ENCODE measurements at regions not wholly inside any gene's neighbourhood (a gene's known extent, or its start where the extent isn't known, plus 50 kb on each side); places are given as distances from the start of the nearest gene placed in this dataset.

DNA sequence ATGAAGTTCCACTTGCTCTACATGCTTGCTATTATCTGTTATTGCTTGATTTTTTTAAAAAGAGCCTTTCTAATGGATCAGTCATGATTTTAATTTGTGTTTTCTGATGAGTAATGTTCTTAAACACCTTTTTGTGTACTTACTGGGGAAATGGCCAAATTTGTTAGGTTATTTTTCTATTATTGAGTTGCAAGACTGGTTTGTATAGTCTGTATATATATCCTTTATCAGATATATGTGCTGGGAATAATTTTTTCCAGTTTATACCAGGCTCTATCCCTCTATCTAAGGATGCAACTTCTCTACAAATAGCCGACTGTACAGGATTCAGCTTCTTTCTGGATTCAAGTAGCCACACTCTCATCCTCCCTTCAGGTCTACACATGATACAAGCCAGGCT, 65.6 kb upstream of the SEC61G start:
- no peak for TF ChIP-seq POLR2A (IDR thresholded peaks at IDR 0.05)
- TF ChIP-seq EP300 (IDR thresholded peaks at IDR 0.05): no peak
- TF ChIP-seq, protein P1, sequence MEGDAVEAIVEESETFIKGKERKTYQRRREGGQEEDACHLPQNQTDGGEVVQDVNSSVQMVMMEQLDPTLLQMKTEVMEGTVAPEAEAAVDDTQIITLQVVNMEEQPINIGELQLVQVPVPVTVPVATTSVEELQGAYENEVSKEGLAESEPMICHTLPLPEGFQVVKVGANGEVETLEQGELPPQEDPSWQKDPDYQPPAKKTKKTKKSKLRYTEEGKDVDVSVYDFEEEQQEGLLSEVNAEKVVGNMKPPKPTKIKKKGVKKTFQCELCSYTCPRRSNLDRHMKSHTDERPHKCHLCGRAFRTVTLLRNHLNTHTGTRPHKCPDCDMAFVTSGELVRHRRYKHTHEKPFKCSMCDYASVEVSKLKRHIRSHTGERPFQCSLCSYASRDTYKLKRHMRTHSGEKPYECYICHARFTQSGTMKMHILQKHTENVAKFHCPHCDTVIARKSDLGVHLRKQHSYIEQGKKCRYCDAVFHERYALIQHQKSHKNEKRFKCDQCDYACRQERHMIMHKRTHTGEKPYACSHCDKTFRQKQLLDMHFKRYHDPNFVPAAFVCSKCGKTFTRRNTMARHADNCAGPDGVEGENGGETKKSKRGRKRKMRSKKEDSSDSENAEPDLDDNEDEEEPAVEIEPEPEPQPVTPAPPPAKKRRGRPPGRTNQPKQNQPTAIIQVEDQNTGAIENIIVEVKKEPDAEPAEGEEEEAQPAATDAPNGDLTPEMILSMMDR (IDR thresholded peaks at IDR 0.05): no peak
- Histone ChIP-seq H3K27me3 (no peaks in the 10 kb centered on the region), H3K36me3 (no peaks in the 10 kb centered on the region), H3K4me1 (ENCODE audit: insufficient read depth) (no peaks in the 10 kb centered on the region), H3K27ac (no peak overlapping the region), H3K9me3 (no peaks in the 10 kb centered on the region), H3K4me3 (no peak overlapping the region)
- WGBS, 3 donors: 86 to 95% (median 92%) methylated on average over 1 of the region's 1 CpG
- intact Hi-C loops (cut with DNase I): no loop called here
- DNase-seq: no peak

DNA sequence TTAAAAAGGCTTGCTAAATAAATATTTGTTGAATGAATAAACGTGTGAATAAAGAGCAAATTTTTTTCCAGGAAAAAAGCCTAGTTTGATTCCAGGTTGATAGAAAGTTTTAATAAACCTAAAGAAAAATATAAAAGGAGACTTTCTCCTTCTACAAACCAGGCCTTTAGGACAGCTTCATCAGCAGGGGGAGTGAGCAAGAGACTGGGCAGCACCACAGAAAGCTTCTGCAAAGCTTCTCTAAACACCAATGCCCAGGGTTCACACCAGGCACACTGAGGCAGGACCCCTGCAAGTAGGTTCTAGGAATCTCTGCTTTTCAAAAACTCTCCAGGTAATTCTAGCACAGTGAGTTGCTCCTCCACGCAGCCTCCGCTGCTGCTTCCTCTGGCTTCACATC, 66.4 kb upstream of the SEC61G start:
- Histone ChIP-seq H3K27me3 (no peaks in the 10 kb centered on the region), H3K4me3 (no peak overlapping the region), H3K9me3 (no peaks in the 10 kb centered on the region), H3K36me3 (no peaks in the 10 kb centered on the region), H3K27ac (no peak overlapping the region), H3K4me1 (ENCODE audit: insufficient read depth) (no peaks in the 10 kb centered on the region)
- TF ChIP-seq POLR2A (IDR thresholded peaks at IDR 0.05) (no peak), EP300 (IDR thresholded peaks at IDR 0.05) (no peak)
- TF ChIP-seq, protein P1 (IDR thresholded peaks at IDR 0.05): no peak
- intact Hi-C loops (cut with DNase I): no loop called here
- no peak for DNase-seq
- WGBS, 3 donors: 84 to 90% (median 86%) methylated on average over 3 of the region's 3 CpGs

DNA sequence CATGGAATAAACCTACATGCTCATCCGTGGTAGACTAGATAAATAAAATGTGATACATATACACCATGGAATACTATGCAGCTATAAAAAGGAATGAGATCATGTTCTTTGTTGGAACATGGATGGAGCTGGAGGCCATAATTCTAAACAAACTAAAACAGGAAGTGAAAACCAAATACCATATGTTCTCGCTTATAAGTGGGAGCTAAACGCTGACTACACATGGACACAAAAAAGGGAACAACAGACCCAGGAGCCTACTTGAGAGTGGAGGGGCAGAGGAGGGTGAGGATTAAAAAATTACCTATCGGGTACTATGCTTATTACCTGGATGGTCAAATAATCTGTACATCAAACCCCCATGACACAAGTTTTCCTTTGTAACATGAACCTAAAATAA, 68.7 kb upstream of the SEC61G start:
- H3K27ac ChIP-seq: no peak overlapping the region
- TF ChIP-seq, protein P1 (IDR thresholded peaks at IDR 0.05): no peak
- TF ChIP-seq EP300 (IDR thresholded peaks at IDR 0.05) (no peak), POLR2A (IDR thresholded peaks at IDR 0.05) (no peak)
- 89 to 94% (median 94%) methylated on average over 4 of the region's 4 CpGs for WGBS, 3 donors
- no peaks in the 10 kb centered on the region for H3K9me3 ChIP-seq
- H3K36me3 ChIP-seq: no peaks in the 10 kb centered on the region
- no peak overlapping the region for H3K4me3 ChIP-seq
- no peaks in the 10 kb centered on the region for H3K4me1 ChIP-seq (ENCODE audit: insufficient read depth)
- no peak for DNase-seq
- no peaks in the 10 kb centered on the region for H3K27me3 ChIP-seq
- intact Hi-C loops (cut with DNase I): no loop called here

DNA sequence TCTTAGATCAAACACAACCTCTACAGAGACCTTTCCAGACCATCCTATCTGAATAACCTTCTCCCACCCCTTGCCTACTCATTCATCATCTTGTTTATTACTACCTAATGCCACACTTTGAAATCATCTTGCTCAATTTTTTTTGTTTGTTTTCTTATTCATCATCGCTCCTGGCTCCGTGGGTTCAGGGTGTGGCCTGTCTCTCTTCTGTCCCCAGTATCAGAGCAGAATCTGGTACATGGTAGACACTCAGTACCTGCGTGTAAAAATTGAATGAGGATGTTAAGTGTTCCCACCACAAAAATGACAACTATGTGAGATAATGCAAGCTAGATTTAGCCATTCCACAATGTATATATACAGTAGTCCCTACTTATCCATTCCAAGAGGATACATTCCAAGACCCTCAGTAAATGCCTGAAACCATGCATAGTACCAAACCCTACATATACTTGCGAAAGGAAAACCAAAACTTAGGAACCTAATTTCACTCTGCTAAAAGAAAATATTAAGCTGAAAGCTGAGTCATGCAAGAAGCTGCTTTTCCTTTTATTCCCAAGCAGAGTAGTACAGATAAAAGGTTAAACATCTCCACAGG, 72.1 kb upstream of the SEC61G start:
- 85 to 91% (median 88%) methylated on average over 4 of the region's 4 CpGs for WGBS, 3 donors

More for the DNA sequence above, 72.1 kb upstream of the SEC61G start:
- H3K27ac ChIP-seq: no peak overlapping the region
- no peaks in the 10 kb centered on the region for H3K27me3 ChIP-seq
- intact Hi-C loops (cut with DNase I): no loop called here
- no peak overlapping the region for H3K4me3 ChIP-seq
- H3K4me1 ChIP-seq (ENCODE audit: insufficient read depth): no peaks in the 10 kb centered on the region
- TF ChIP-seq POLR2A (IDR thresholded peaks at IDR 0.05) (no peak), EP300 (IDR thresholded peaks at IDR 0.05) (no peak)
- TF ChIP-seq, protein P1 (IDR thresholded peaks at IDR 0.05): no peak
- H3K36me3 ChIP-seq: no peaks in the 10 kb centered on the region
- DNase-seq: no peak
- H3K9me3 ChIP-seq: no peaks in the 10 kb centered on the region
